ENCODE measurements at regions not wholly inside any gene's neighbourhood (a gene's known extent, or its start where the extent isn't known, plus 50 kb on each side); places are given as distances from the start of the nearest gene placed in this dataset.

DNA sequence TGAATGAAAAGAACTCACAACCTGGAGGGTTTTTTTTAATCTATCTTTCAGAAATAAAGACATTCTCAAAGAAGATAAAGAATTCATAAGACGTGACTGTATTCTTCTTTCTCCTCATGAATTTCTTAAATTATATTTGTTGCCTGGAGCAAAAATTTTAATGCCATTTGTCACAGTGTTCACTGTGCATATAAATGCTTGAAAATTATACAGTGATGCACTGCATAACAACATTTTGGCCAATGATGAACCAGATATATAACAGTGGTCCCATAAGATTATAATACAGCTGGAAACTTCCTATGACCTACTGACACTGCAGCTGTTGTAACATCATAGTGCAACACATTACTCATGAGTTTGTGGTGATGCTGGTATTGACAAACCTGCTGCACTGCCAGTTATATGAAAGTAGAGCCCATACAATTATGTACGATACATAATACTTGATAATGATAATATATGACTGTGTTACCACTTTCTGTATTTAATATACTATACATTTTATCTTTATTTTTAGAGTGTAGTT is 67.3 kb downstream of the P2RY1 start:
- TF ChIP-seq, protein P1, sequence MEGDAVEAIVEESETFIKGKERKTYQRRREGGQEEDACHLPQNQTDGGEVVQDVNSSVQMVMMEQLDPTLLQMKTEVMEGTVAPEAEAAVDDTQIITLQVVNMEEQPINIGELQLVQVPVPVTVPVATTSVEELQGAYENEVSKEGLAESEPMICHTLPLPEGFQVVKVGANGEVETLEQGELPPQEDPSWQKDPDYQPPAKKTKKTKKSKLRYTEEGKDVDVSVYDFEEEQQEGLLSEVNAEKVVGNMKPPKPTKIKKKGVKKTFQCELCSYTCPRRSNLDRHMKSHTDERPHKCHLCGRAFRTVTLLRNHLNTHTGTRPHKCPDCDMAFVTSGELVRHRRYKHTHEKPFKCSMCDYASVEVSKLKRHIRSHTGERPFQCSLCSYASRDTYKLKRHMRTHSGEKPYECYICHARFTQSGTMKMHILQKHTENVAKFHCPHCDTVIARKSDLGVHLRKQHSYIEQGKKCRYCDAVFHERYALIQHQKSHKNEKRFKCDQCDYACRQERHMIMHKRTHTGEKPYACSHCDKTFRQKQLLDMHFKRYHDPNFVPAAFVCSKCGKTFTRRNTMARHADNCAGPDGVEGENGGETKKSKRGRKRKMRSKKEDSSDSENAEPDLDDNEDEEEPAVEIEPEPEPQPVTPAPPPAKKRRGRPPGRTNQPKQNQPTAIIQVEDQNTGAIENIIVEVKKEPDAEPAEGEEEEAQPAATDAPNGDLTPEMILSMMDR (IDR thresholded peaks at IDR 0.05; ENCODE audit: extremely low read depth in 1 of 2, insufficient read depth in 1 of 2, low read depth in 1 of 2, low read length in 2 of 2), result no peak
- no peak for TF ChIP-seq MYC (IDR thresholded peaks at IDR 0.05; ENCODE audit: low read depth, low read length)
- TF ChIP-seq POLR2A (IDR thresholded peaks at IDR 0.05; ENCODE audit: low read depth, low read length), result no peak
- no peak for TF ChIP-seq JUN (IDR thresholded peaks at IDR 0.05; ENCODE audit: borderline replicate concordance, insufficient read depth, insufficient read length, low read depth)
- TF ChIP-seq, protein P2, sequence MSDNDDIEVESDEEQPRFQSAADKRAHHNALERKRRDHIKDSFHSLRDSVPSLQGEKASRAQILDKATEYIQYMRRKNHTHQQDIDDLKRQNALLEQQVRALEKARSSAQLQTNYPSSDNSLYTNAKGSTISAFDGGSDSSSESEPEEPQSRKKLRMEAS (IDR thresholded peaks at IDR 0.05; ENCODE audit: insufficient read depth, insufficient read length), result no peak
- TF ChIP-seq EZH2 (IDR thresholded peaks at IDR 0.05; ENCODE audit: borderline replicate concordance, low read depth, low read length, severe bottlenecking), result no peak
